22Rv1 (cell line): ENCODE measurements at regions not wholly inside any gene's neighbourhood (a gene's known extent, or its start where the extent isn't known, plus 50 kb on each side); places are given as distances from the start of the nearest gene placed in this dataset.

Experiments
- H3K27ac ChIP-seq: fragments of 450-650 bp; 2 replicates; pipeline ENCODE4 v1.5.1; 2017
- CTCF ChIP-seq: fragments of 450-650 bp; IDR thresholded peaks from 2 replicates; pipeline ENCODE4 v1.5.1; 2017; ENCODE audit warnings: mild to moderate bottlenecking
- ZFX ChIP-seq: fragments of 450-650 bp; IDR thresholded peaks from 2 replicates; pipeline ENCODE4 v1.6.1; 2017; ENCODE audit warnings: antibody characterized with exemption, borderline replicate concordance

GRCh38 chr7:33745934-33746333 is 159.4 kb upstream of the BMPER start:
- no peak for TF ChIP-seq CTCF
- TF ChIP-seq ZFX, result no peak
- no peak overlapping the region for H3K27ac ChIP-seq

GRCh38 chr7:33748793-33749192 is 156.5 kb upstream of the BMPER start:
- H3K27ac ChIP-seq, result no peak overlapping the region
- TF ChIP-seq ZFX (no peak), CTCF (no peak)

- TF ChIP-seq CTCF (no peak), ZFX (no peak)
- H3K27ac ChIP-seq, result no peak overlapping the region
Observed at GRCh38 chr7:33750177-33750576, 155.2 kb upstream of the BMPER start.

GRCh38 chr7:33751443-33751842 is 153.9 kb upstream of the BMPER start:
- H3K27ac ChIP-seq, result no peak overlapping the region
- TF ChIP-seq CTCF (no peak), ZFX (no peak)

GRCh38 chr7:33753881-33754525 is 151.3 kb upstream of the BMPER start:
- H3K27ac ChIP-seq, result no peak overlapping the region
- TF ChIP-seq CTCF (no peak), ZFX (no peak)

- TF ChIP-seq ZFX (no peak), CTCF (no peak)
- H3K27ac ChIP-seq, result no peak overlapping the region
Observed at GRCh38 chr7:33754933-33755928, 150.1 kb upstream of the BMPER start.

- TF ChIP-seq ZFX (no peak), CTCF (no peak)
- no peak overlapping the region for H3K27ac ChIP-seq
Observed at GRCh38 chr7:33757050-33757449, 148.3 kb upstream of the BMPER start.
